ENCODE measurements at regions not wholly inside any gene's neighbourhood (a gene's known extent, or its start where the extent isn't known, plus 50 kb on each side); places are given as distances from the start of the nearest gene placed in this dataset.

GRCh38 chr3:116841003-116841735 is 131.6 kb downstream of the TUSC7 start:
- H2AFZ ChIP-seq (ENCODE audit: low read depth, low read length) = no peak overlapping the region
- ATAC-seq (no peak), DNase-seq (ENCODE audit: extremely low read depth in 1 of 4, low spot score in 3 of 4) (no peak), FAIRE-seq (no peak)
- intact Hi-C loops (cut with micrococcal nuclease) = no loop called here
- no peaks in the 10 kb centered on the region for H4K20me1 ChIP-seq (replicated peaks; ENCODE audit: control insufficient read depth, insufficient read depth, low read length)
- no peak for TF ChIP-seq NCOA6 (IDR thresholded peaks at IDR 0.05)
- no peak overlapping the region for H3K27ac ChIP-seq (ENCODE audit: extremely low read depth, low read depth, low read length)
- ChIA-PET CTCF (ENCODE audit: low intra/inter-chr PET ratio) (no interaction called here), POLR2A (no interaction called here)
- no peaks in the 10 kb centered on the region for H3K27me3 ChIP-seq (ENCODE audit: control insufficient read depth in 2 of 2, insufficient read depth in 2 of 2, low read length in 2 of 2)
- no peak overlapping the region for H3K9ac ChIP-seq (ENCODE audit: insufficient read depth in 1 of 2, low read depth in 2 of 2, low read length in 2 of 2)
- no peak overlapping the region for H3K4me2 ChIP-seq (ENCODE audit: insufficient read depth, low read length)
- no peaks in the 10 kb centered on the region for H3K79me2 ChIP-seq (ENCODE audit: control insufficient read depth, insufficient read depth, low read length)
- H3K4me1 ChIP-seq (replicated peaks in 1 of 2; ENCODE audit: control insufficient read depth in 2 of 2, insufficient read depth in 2 of 2, low read length in 2 of 2) = no peaks in the 10 kb centered on the region
- H3K9me3 ChIP-seq (replicated peaks; ENCODE audit: control insufficient read depth, insufficient read depth, low read depth, low read length) = no peaks in the 10 kb centered on the region
- WGBS (ENCODE audit: insufficient coverage, low coverage, missing lambda C conversion rate) = 8% methylated on average over 5 of the region's 6 CpGs
- in situ Hi-C loops (cut with MboI) = no loop called here
- H3K36me3 ChIP-seq (ENCODE audit: control insufficient read depth, insufficient read depth, low read length) = no peaks in the 10 kb centered on the region
- H3K9me1 ChIP-seq (ENCODE audit: control insufficient read depth, insufficient read depth, low read length) = no peaks in the 10 kb centered on the region
- BruUV-seq (replicated peaks) = no TSS peak
- H3K4me3 ChIP-seq = no peak overlapping the region

DNA sequence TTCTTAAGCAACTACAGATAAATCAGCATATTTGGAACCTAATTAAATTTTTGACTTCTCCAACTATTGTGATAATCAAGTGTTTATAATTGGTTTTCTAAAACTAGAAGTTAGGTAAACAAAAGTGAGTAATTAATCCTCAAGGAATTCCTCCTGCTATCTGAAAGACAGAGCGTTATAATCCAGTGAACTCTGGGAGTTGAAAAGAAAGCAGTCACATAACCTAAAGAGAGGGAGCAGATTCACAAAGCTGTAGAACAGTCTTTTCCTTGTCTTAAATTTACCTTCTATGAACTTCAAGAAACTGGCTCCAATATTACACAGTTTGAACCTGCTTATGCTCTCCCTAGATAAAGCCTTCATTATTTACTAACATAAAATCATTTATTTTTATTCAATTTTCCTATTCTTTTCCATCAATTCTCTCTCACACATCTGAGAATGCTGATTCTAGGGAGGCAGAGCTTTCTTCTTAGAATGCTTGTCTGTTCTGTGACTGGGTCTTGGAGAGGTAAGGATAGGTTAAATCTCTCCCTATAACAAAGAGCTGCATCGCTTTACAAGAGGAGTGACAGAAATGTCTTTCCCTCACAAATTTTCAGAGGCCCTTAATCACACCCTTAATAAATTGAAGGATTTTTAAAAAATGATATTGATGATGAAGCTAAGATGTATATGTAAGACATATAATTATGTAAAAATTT is 132.8 kb downstream of the TUSC7 start:
- in situ Hi-C loops (cut with MboI) (no loop called here), intact Hi-C loops (cut with micrococcal nuclease) (no loop called here)
- POLR2A ChIA-PET = no interaction called here
- no peak overlapping the region for H3K9ac ChIP-seq (ENCODE audit: insufficient read depth in 1 of 2, low read depth in 2 of 2, low read length in 2 of 2)
- no peak overlapping the region for H2AFZ ChIP-seq (ENCODE audit: low read depth, low read length)
- H3K4me3 ChIP-seq = no peak overlapping the region
- no peaks in the 10 kb centered on the region for H3K9me3 ChIP-seq (replicated peaks; ENCODE audit: control insufficient read depth, insufficient read depth, low read depth, low read length)
- no peaks in the 10 kb centered on the region for H3K27me3 ChIP-seq (ENCODE audit: control insufficient read depth in 2 of 2, insufficient read depth in 2 of 2, low read length in 2 of 2)
- WGBS (ENCODE audit: insufficient coverage, low coverage, missing lambda C conversion rate) = 0% methylated on average over 2 of the region's 2 CpGs
- ATAC-seq = no peak
- no peak for FAIRE-seq
- no peaks in the 10 kb centered on the region for H4K20me1 ChIP-seq (replicated peaks; ENCODE audit: control insufficient read depth, insufficient read depth, low read length)
- no peak overlapping the region for H3K27ac ChIP-seq (ENCODE audit: extremely low read depth, low read depth, low read length)
- no peak for DNase-seq (ENCODE audit: extremely low read depth in 1 of 4, low spot score in 3 of 4)
- H3K79me2 ChIP-seq (ENCODE audit: control insufficient read depth, insufficient read depth, low read length) = no peaks in the 10 kb centered on the region
- CTCF ChIA-PET (ENCODE audit: low intra/inter-chr PET ratio) = no interaction called here
- BruUV-seq (replicated peaks) = no TSS peak
- no peaks in the 10 kb centered on the region for H3K4me1 ChIP-seq (replicated peaks in 1 of 2; ENCODE audit: control insufficient read depth in 2 of 2, insufficient read depth in 2 of 2, low read length in 2 of 2)
- H3K9me1 ChIP-seq (ENCODE audit: control insufficient read depth, insufficient read depth, low read length) = no peaks in the 10 kb centered on the region
- H3K36me3 ChIP-seq (ENCODE audit: control insufficient read depth, insufficient read depth, low read length) = no peaks in the 10 kb centered on the region
- H3K4me2 ChIP-seq (ENCODE audit: insufficient read depth, low read length) = no peak overlapping the region
- TF ChIP-seq ETV1 (tag; conservative IDR thresholded peaks at IDR 0.05; ENCODE audit: low read depth) (no peak), SMARCA5 (IDR thresholded peaks at IDR 0.05) (no peak), SMARCE1 (IDR thresholded peaks at IDR 0.05) (no peak), ZNF347 (CRISPR knock-in tag; IDR thresholded peaks at IDR 0.05; ENCODE audit: low read depth) (no peak), SIX5 (IDR thresholded peaks at IDR 0.05; ENCODE audit: borderline replicate concordance in 1 of 2, insufficient read depth in 1 of 2, low read depth in 1 of 2, low read length in 2 of 2) (no peak), DNMT1 (IDR thresholded peaks at IDR 0.05) (no peak), ZFP36 (IDR thresholded peaks at IDR 0.05; ENCODE audit: low read depth, low read length, partially characterized antibody) (no peak), SETDB1 (IDR thresholded peaks at IDR 0.05; ENCODE audit: low read length) (no peak), TBP (optimal IDR thresholded peaks at IDR 0.05; ENCODE audit: low read depth, low read length) (no peak), ILK (tag; IDR thresholded peaks at IDR 0.05; ENCODE audit: borderline replicate concordance, low read depth) (no peak), GTF2B (IDR thresholded peaks at IDR 0.05; ENCODE audit: extremely low read depth, insufficient read length) (no peak), DIDO1 (tag; IDR thresholded peaks at IDR 0.05; ENCODE audit: low read depth) (no peak)
- TF ChIP-seq, protein P1, sequence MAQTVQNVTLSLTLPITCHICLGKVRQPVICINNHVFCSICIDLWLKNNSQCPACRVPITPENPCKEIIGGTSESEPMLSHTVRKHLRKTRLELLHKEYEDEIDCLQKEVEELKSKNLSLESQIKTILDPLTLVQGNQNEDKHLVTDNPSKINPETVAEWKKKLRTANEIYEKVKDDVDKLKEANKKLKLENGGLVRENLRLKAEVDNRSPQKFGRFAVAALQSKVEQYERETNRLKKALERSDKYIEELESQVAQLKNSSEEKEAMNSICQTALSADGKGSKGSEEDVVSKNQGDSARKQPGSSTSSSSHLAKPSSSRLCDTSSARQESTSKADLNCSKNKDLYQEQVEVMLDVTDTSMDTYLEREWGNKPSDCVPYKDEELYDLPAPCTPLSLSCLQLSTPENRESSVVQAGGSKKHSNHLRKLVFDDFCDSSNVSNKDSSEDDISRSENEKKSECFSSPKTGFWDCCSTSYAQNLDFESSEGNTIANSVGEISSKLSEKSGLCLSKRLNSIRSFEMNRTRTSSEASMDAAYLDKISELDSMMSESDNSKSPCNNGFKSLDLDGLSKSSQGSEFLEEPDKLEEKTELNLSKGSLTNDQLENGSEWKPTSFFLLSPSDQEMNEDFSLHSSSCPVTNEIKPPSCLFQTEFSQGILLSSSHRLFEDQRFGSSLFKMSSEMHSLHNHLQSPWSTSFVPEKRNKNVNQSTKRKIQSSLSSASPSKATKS (CRISPR knock-in tag; IDR thresholded peaks at IDR 0.05) = no peak

All from K562 (cell line).